CD4-positive, alpha-beta T cell treated with Interleukin-12 subunit alpha and Interleukin-12 subunit beta, for 1 hour (primary cell): ENCODE measurements at regions not wholly inside any gene's neighbourhood (a gene's known extent, or its start where the extent isn't known, plus 50 kb on each side); places are given as distances from the start of the nearest gene placed in this dataset.
"Not testable (repeated sequence)": the region's sequence is repeated elsewhere in the genome, so short reads cannot be mapped to it uniquely, and the experiment has no call there.

ENCODE experiments used
- DNase-seq: peaks from one replicate; pipeline ENCODE4 v3.0.0-alpha.2; 2020

DNA sequence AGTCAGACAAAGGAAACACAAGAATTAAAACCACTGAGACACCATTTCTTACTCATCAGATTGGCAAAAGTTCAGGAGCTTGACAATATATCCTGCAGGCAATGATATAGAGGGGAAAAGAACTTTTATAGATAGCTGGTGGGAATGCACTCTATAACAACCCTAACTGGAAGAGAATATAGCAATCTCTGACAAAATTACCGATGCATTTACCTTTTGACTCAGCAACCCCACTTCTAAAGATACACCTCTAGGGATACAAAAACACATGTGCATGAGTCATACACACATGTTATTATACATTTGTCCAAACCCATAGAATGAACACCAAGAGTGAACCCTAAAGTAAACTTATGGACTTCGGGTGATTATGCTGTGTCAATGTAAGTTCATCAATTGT lies 79.4 kb upstream of the SRD5A2 start:
- DNase-seq: no peak

DNA sequence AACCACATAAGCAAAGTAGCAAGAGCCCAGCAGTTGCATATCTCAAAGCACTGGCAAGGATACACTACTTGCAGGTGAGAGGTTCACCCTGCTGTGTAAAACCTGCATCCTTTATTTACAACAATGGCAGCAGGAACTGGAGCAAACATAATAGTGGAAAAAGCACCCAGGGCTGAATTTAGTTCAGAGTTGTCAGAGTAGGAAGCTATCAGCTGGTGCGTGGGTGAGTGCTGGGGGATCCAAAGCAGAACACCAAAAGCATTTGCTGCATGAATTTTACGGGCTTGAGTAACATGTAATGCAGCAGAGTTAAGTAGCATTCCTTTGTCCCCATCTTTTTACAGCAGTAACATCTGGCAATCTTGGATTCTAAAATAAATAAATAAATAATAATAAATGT lies 73.5 kb upstream of the SRD5A2 start:
- no peak for DNase-seq

DNA sequence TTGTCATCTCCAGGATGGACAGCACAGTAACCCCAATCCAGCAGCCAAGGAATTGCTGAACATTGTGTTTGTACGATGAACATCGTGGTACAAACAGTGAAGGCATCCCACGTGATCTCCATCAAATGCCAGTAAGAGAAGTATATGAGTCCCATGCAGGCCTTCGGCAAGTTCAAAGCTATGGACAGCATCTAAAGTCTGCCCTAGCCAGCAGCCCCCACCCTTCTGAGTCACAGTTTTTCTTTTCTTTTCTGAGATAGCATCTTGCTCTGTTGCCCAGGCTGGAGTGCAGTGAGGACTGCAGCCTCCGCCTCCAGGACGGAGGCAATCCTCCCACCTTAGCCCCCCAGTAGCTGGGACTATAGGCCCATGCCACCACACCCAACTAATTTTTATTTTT lies 71.0 kb upstream of the SRD5A2 start:
- no peak for DNase-seq

DNA sequence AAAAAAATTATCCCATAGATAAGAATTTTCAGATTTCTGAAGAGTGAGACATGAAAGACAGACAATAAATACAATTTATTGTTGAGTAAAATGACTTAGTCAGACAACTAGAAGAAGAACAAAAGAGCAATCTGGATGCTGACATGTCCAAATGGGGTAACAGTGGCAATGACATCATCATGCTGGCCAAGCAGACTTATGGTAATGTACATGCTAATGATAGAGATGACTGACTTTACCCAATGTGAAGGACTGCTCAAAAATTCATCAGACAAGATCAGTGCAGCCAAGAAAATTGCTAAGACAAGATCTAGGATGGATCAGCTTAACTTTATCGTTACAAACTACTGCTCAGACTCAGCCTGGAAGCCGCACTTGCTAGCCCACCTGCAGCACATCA lies 70.5 kb upstream of the SRD5A2 start:
- no peak for DNase-seq

DNA sequence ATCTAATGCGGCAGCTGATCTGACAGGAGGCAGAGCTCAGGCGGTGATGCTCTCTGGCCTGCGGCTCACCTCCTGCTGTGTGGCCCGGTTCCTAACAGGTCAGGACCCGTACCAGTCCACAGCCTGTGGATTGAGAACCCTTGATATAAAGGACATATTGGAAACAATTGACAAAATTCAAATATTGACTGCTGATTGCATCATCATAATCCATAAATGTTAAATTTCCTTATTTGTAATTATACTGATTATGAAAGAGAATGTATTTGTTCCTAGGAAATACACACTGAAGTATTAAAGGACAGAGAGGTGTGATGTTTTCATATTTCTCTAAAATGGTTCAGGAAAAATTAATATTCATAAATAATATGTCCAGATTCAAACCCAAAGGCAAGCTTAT lies 63.8 kb upstream of the SRD5A2 start:
- DNase-seq: no peak

DNA sequence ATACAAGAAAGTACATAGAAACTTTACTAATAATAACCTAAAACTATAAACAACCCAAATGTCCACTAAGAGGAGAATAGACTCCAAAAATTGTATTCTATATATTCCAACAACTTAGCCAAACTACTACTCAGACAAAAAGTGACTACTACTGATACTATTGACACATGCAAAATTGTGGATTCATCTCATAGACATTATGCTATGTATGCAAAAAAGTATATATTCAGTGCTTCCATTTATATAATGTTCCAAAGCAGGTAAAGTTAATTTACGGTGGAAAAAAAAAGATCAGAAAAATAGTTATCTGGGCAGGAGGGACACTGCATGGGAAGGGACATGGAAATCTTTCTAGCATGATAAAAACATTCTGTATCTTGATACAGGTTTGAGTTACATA lies 62.0 kb upstream of the SRD5A2 start:
- no peak for DNase-seq

DNA sequence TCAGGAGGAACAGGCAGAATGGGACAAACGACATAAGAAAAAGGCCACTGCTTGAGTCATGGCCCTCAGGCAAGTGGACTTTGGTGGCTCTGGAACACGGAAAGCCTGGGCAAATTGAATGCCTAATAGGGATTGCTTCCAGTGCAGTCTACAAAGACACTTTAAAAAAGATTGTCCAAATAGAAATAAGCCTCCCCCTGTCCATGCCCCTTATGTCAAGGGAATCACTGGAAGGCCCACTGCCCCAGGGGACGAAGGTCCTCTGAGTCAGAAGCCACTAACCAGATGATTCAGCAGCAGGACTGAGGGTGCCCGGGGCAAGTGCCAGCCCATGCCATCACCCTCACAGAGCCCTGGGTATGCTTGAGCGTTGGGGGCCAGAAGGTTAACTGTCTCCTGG lies 51.5 kb upstream of the SRD5A2 start:
- DNase-seq: not testable (repeated sequence)
